Epidermal melanocyte (primary cell): ENCODE measurements at regions not wholly inside any gene's neighbourhood (a gene's known extent, or its start where the extent isn't known, plus 50 kb on each side); places are given as distances from the start of the nearest gene placed in this dataset.
A peak's percentile ranks its signal among the peaks of the same experiment; 100 is the strongest.

Experiments used
- DNase-seq: peaks from one replicate; pipeline ENCODE4 v3.0.0; 2011; ENCODE audit warnings: low spot score; ENCODE audit not compliant: insufficient read length

GRCh38 chr5:14017904-14018303 is 73.4 kb upstream of the DNAH5 start:
- DNase-seq = no peak

- DNase-seq = no peak
These were observed 72.1 kb upstream of the DNAH5 start for GRCh38 chr5:14016549-14016948.

GRCh38 chr5:14011089-14012020 is 66.9 kb upstream of the DNAH5 start:
- DNase-seq = peak; percentile 29

GRCh38 chr5:14009575-14009974 is 65.1 kb upstream of the DNAH5 start:
- DNase-seq = no peak

GRCh38 chr5:14008819-14009311 is 64.4 kb upstream of the DNAH5 start:
- no peak for DNase-seq

GRCh38 chr5:14006823-14007520 is 62.5 kb upstream of the DNAH5 start:
- DNase-seq = no peak

DNA sequence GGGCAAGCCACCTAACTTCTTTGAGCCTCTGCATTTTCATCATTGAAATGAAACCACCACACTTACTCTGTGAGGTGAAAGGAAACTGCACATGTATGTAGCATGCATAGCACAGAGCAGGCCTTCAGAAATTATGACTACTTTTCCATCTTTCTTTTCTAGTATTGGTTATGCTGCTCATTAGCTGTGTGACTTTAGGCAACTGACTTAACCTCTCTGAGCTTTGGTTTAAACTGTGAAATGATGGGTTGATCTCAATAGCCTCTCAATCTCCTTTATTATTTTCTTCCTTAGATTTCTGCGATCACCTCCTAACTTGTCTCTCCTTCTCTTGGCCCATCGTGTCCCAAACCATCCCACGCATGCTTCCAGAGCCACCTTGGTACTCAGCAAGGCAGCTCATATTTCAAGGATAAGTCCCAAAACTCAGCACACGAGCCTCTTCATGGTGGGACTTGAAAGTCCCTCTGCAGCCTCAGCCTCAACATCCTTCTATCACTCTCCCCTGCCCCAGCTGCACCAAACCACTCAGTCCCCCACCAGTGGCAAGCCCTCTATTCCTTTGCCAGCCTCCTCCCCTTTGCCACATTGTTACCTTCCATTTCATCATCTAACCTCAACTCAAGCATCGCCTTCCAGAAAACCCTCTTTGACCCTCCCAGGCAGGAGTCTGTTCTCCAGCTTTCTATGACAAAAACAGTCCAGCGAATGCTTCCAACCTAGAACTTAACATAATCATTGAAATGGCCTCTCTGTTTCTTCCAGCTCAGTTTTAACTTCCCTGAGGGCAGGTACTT is 60.3 kb upstream of the DNAH5 start:
- DNase-seq = no peak

GRCh38 chr5:14003936-14004335 is 59.4 kb upstream of the DNAH5 start:
- DNase-seq = no peak

- DNase-seq = no peak
These were observed 59.0 kb upstream of the DNAH5 start for GRCh38 chr5:14003513-14003912.

- DNase-seq = no peak
These were observed 53.8 kb upstream of the DNAH5 start for GRCh38 chr5:13998254-13998653.

DNA sequence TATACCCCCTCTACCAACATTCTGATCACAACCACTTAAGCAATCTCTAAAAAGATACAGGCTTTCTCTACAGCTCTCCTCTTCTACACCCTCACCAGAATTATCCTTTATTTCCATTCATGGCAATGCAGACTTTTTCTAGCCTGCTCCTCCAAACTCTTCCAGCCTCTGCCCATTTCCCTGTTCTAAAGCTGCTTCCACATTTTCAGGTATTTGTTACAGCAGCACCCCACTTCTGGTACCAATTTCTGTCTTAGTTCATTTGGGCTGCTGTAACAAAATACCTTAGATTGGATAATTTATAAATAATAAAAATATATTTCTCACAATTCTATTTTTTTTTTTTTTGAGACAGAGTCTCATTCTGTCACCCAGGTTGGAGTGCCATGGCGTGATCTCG is 53.0 kb upstream of the DNAH5 start:
- DNase-seq = no peak

DNA sequence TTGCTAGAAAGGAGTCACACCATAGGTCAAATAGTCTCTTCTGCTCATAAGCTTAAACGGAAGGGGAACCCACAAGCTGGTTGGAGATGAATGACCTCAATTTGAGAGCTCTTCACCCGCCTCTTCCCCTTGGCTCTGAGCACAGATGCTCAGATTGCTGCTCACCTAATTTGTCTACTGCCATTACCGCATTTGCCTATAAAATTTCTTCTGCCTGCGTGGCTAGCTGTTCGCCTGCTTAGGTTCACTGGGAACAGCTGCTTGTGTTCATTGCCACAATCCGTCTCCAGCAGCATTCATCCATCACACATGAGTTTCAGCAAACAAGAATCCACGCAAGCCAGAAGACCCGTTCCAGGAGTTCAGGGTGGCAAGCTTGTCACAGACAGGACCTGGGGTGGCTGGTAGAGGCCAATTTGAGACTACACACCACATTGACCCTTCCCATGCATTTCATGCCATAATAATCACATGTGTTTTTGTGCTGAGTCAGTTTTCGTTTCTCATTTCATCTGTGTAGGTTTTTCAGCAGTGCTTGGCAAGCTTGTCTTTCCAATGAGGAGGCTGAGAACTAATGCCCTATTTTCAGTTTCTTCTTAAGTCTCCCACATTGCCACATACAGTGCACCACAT is 50.2 kb upstream of the DNAH5 start:
- no peak for DNase-seq
